ENCODE measurements at regions not wholly inside any gene's neighbourhood (a gene's known extent, or its start where the extent isn't known, plus 50 kb on each side); places are given as distances from the start of the nearest gene placed in this dataset.

DNA sequence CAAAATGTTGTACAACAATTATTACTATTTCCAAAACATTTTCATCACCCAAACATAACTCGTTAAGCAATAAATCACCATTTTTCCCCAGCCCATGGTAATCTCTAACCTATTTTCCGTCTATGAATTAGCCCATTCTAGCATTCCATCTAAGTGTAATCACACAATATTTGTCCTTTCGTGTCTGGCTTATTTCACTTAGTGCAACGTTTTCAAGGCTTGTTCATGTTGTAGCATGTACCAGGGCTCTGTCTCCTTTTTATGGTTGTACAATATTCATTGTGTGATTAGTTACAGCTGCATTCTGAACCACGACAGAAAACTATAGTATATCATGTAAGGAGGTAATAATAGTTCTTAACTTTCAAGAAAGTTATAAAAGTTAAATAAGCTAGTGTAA is 656.0 kb upstream of the HS3ST1 start:
- no peaks in the 10 kb centered on the region for H3K27me3 ChIP-seq
- ATAC-seq (no peak), DNase-seq (no peak)
- H3K4me3 ChIP-seq, result no peak overlapping the region
- H3K9me3 ChIP-seq, result no peaks in the 10 kb centered on the region
- H3K27ac ChIP-seq, result no peak overlapping the region
- in situ Hi-C loops (cut with MboI; ENCODE audit: low sequenced_read_pairs in 4 of 4), result no loop called here
- no peak for TF ChIP-seq POLR2A (IDR thresholded peaks at IDR 0.05)
- TF ChIP-seq, protein P1, sequence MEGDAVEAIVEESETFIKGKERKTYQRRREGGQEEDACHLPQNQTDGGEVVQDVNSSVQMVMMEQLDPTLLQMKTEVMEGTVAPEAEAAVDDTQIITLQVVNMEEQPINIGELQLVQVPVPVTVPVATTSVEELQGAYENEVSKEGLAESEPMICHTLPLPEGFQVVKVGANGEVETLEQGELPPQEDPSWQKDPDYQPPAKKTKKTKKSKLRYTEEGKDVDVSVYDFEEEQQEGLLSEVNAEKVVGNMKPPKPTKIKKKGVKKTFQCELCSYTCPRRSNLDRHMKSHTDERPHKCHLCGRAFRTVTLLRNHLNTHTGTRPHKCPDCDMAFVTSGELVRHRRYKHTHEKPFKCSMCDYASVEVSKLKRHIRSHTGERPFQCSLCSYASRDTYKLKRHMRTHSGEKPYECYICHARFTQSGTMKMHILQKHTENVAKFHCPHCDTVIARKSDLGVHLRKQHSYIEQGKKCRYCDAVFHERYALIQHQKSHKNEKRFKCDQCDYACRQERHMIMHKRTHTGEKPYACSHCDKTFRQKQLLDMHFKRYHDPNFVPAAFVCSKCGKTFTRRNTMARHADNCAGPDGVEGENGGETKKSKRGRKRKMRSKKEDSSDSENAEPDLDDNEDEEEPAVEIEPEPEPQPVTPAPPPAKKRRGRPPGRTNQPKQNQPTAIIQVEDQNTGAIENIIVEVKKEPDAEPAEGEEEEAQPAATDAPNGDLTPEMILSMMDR (IDR thresholded peaks at IDR 0.05 in 4 of 5, conservative IDR thresholded peaks at IDR 0.05 in 1 of 5), result no peak
- no peaks in the 10 kb centered on the region for H3K4me1 ChIP-seq
- intact Hi-C loops (cut with DNase I; ENCODE audit: low total_unique reads), result no loop called here
- H3K36me3 ChIP-seq, result no peaks in the 10 kb centered on the region

DNA sequence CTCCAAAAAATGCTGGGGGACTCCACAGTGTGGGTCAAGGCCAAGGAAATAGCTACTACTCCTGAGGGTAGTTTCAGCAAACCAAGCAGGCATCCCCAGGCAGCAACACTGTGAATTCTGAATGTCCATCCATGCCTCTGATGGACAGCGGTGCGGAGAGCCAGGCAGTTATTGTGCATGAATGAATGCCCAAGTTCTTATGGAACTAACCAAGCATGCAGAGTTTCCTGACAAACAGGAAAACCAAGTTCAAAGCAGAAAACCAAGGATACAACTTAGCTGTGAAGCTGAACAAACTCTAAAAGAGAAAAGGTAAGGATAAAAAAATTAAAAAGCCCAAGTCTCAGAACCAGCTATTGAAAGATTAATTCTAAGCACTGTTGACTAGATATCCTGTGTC is 642.6 kb upstream of the HS3ST1 start:
- no peak for DNase-seq
- no peaks in the 10 kb centered on the region for H3K4me1 ChIP-seq
- intact Hi-C loops (cut with DNase I; ENCODE audit: low total_unique reads) (no loop called here), in situ Hi-C loops (cut with MboI; ENCODE audit: low sequenced_read_pairs in 4 of 4) (no loop called here)
- ATAC-seq, result no peak
- H3K27me3 ChIP-seq, result no peaks in the 10 kb centered on the region
- no peaks in the 10 kb centered on the region for H3K9me3 ChIP-seq
- no peak overlapping the region for H3K4me3 ChIP-seq
- H3K36me3 ChIP-seq, result no peaks in the 10 kb centered on the region
- H3K27ac ChIP-seq, result no peak overlapping the region
- TF ChIP-seq, protein P1 (IDR thresholded peaks at IDR 0.05 in 4 of 5, conservative IDR thresholded peaks at IDR 0.05 in 1 of 5), result no peak
- no peak for TF ChIP-seq POLR2A (IDR thresholded peaks at IDR 0.05)

DNA sequence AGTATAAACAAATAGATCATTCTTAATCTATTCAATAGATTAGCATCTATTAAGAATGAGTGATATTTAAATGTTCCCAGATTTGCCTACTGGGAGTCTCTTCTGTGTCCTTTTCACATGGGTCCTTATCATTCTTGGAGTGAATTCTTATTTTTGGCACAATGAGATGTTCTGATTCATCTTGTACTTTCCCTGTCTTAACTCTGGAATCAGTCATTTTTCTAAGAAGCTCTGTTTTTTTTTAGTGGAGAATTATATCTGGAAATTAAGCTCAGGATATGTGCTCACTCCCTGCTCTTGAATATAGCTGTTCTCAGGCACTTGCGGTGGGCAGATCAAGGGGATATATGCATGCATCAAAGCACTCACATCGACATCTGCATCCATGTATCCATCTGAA is 625.3 kb upstream of the HS3ST1 start:
- H3K27me3 ChIP-seq, result no peaks in the 10 kb centered on the region
- no peak overlapping the region for H3K4me3 ChIP-seq
- no peak for DNase-seq
- no peaks in the 10 kb centered on the region for H3K36me3 ChIP-seq
- H3K9me3 ChIP-seq, result no peaks in the 10 kb centered on the region
- no peaks in the 10 kb centered on the region for H3K4me1 ChIP-seq
- no peak overlapping the region for H3K27ac ChIP-seq
- intact Hi-C loops (cut with DNase I; ENCODE audit: low total_unique reads), result no loop called here
- in situ Hi-C loops (cut with MboI; ENCODE audit: low sequenced_read_pairs in 4 of 4), result no loop called here
- no peak for ATAC-seq
- no peak for TF ChIP-seq POLR2A (IDR thresholded peaks at IDR 0.05)
- TF ChIP-seq, protein P1 (IDR thresholded peaks at IDR 0.05 in 4 of 5, conservative IDR thresholded peaks at IDR 0.05 in 1 of 5), result no peak

DNA sequence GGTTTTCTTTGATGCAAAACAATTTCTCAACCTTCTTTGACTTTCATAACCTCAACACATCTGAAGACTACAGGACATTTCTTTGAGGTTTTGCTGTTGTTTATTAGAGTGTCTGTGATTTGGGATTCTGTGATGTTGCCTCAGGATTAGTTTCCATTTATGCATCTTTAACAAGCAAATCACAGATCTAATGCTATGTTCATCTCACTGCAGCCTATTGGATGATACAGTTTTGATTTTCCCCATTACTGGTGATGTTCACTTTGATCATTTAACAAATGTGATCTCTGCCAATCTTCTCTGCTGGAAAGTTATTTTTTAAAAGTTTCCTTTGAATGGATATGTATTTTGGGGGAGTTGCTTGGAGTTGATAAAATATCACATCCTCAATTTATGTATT is 624.9 kb upstream of the HS3ST1 start:
- intact Hi-C loops (cut with DNase I; ENCODE audit: low total_unique reads), result no loop called here
- in situ Hi-C loops (cut with MboI; ENCODE audit: low sequenced_read_pairs in 4 of 4), result no loop called here

DNA sequence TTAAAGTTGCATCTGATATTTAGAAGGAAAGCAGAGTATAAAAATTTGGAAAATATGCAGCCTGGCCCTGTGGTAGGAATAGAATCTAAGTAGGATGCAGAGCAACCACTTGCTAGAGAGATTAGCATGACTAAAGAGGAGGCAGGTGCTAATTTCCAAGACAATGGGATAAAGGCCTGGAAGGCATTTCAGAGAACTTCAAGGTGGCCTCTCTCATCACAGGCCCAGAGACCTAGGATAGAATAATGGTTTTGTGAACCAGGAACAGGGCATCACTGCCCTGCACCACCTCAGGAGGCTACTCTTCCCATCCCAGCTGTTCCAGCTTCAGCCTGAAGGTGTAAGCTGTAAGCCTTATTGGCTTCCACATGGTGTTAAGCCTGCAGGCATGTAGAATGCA is 621.7 kb upstream of the HS3ST1 start:
- intact Hi-C loops (cut with DNase I; ENCODE audit: low total_unique reads) (no loop called here), in situ Hi-C loops (cut with MboI; ENCODE audit: low sequenced_read_pairs in 4 of 4) (no loop called here)
- no peaks in the 10 kb centered on the region for H3K27me3 ChIP-seq
- H3K4me1 ChIP-seq, result no peaks in the 10 kb centered on the region
- no peak overlapping the region for H3K27ac ChIP-seq
- no peaks in the 10 kb centered on the region for H3K36me3 ChIP-seq
- no peak for DNase-seq
- no peak overlapping the region for H3K4me3 ChIP-seq
- no peak for ATAC-seq
- TF ChIP-seq, protein P1 (IDR thresholded peaks at IDR 0.05 in 4 of 5, conservative IDR thresholded peaks at IDR 0.05 in 1 of 5), result no peak
- TF ChIP-seq POLR2A (IDR thresholded peaks at IDR 0.05), result no peak
- H3K9me3 ChIP-seq, result no peaks in the 10 kb centered on the region

More for the DNA sequence above, 624.9 kb upstream of the HS3ST1 start:
- Histone ChIP-seq H3K9me3 (no peaks in the 10 kb centered on the region), H3K27me3 (no peaks in the 10 kb centered on the region), H3K4me3 (no peak overlapping the region), H3K36me3 (no peaks in the 10 kb centered on the region), H3K27ac (no peak overlapping the region), H3K4me1 (no peaks in the 10 kb centered on the region)
- ATAC-seq (no peak), DNase-seq (no peak)
- no peak for TF ChIP-seq POLR2A (IDR thresholded peaks at IDR 0.05)
- TF ChIP-seq, protein P1 (IDR thresholded peaks at IDR 0.05 in 4 of 5, conservative IDR thresholded peaks at IDR 0.05 in 1 of 5), result no peak
